Right renal pelvis (tissue), 4 donors: ENCODE measurements at regions not wholly inside any gene's neighbourhood (a gene's known extent, or its start where the extent isn't known, plus 50 kb on each side); places are given as distances from the start of the nearest gene placed in this dataset.
A peak's percentile ranks its signal among the peaks of the same experiment; 100 is the strongest.

Experiments used
- DNase-seq, 4 donors: peaks; one replicate each; pipeline ENCODE4 v3.0.0-alpha.2; 2013; ENCODE audit warnings: low read depth in 4 of 4, low spot score in 3 of 4, missing footprints in 1 of 4

- DNase-seq: no peak
These were observed 59.8 kb upstream of the FHIT start for GRCh38 chr3:61311044-61311443.

GRCh38 chr3:61315871-61316270 is 64.6 kb upstream of the FHIT start:
- peak in 1 of 4 donors; percentile 33 for DNase-seq

- DNase-seq: no peak
These were observed 71.8 kb upstream of the FHIT start for GRCh38 chr3:61323094-61323493.

- DNase-seq: no peak
These were observed 80.8 kb upstream of the FHIT start for GRCh38 chr3:61331929-61332552.

GRCh38 chr3:61333192-61333961 is 82.1 kb upstream of the FHIT start:
- no peak for DNase-seq

GRCh38 chr3:61334783-61335182 is 83.5 kb upstream of the FHIT start:
- no peak for DNase-seq

GRCh38 chr3:61340931-61341461 is 89.7 kb upstream of the FHIT start:
- DNase-seq: no peak

GRCh38 chr3:61343543-61343942 is 92.3 kb upstream of the FHIT start:
- no peak for DNase-seq

- DNase-seq: no peak
These were observed 93.8 kb upstream of the FHIT start for GRCh38 chr3:61345020-61345419.

- no peak for DNase-seq
These were observed 96.7 kb upstream of the FHIT start for GRCh38 chr3:61347981-61348380.

- no peak for DNase-seq
These were observed 98.5 kb upstream of the FHIT start for GRCh38 chr3:61349717-61350116.

GRCh38 chr3:61350782-61351309 is 99.6 kb upstream of the FHIT start:
- no peak for DNase-seq

GRCh38 chr3:61352306-61352705 is 101.1 kb upstream of the FHIT start:
- no peak for DNase-seq

GRCh38 chr3:61353382-61353781 is 102.1 kb upstream of the FHIT start:
- DNase-seq: no peak

GRCh38 chr3:61354604-61355003 is 103.4 kb upstream of the FHIT start:
- no peak for DNase-seq

GRCh38 chr3:61356685-61357084 is 105.4 kb upstream of the FHIT start:
- no peak for DNase-seq

- DNase-seq: no peak
These were observed 106.7 kb upstream of the FHIT start for GRCh38 chr3:61357902-61358301.

- DNase-seq: peak; percentile 39 to 53 (median 46)
These were observed 107.1 kb upstream of the FHIT start for GRCh38 chr3:61358364-61358763.

GRCh38 chr3:61360297-61360965 is 109.2 kb upstream of the FHIT start:
- no peak for DNase-seq

GRCh38 chr3:61369678-61370077 is 118.4 kb upstream of the FHIT start:
- no peak for DNase-seq

- peak in 1 of 4 donors; percentile 12 for DNase-seq
These were observed 119.9 kb upstream of the FHIT start for GRCh38 chr3:61371123-61371522.
